ENCODE measurements at regions not wholly inside any gene's neighbourhood (a gene's known extent, or its start where the extent isn't known, plus 50 kb on each side); places are given as distances from the start of the nearest gene placed in this dataset.
A peak's percentile ranks its signal among the peaks of the same experiment; 100 is the strongest.
"Not testable (repeated sequence)": the region's sequence is repeated elsewhere in the genome, so short reads cannot be mapped to it uniquely, and the experiment has no call there.

- DNase-seq (ENCODE audit: low read depth), result no peak
Observed at GRCh38 chr12:87596134-87596533, 433.1 kb downstream of the C12orf50 start.

GRCh38 chr12:87585882-87586557, 443.2 kb downstream of the C12orf50 start:
- no peak for DNase-seq (ENCODE audit: low read depth)

- DNase-seq (ENCODE audit: low read depth), result not testable (repeated sequence)
Observed at GRCh38 chr12:87579091-87579490, 450.1 kb downstream of the C12orf50 start.

- no peak for DNase-seq (ENCODE audit: low read depth)
Observed at GRCh38 chr12:87575906-87576305, 453.3 kb downstream of the C12orf50 start.

- not testable (repeated sequence) for DNase-seq (ENCODE audit: low read depth)
Observed at GRCh38 chr12:87566918-87567317, 462.3 kb downstream of the C12orf50 start.

- DNase-seq (ENCODE audit: low read depth), result no peak
Observed at GRCh38 chr12:87556985-87557384, 472.2 kb downstream of the C12orf50 start.

- DNase-seq (ENCODE audit: low read depth), result not testable (repeated sequence)
Observed at GRCh38 chr12:87531213-87531612, 498.0 kb downstream of the C12orf50 start.

- DNase-seq (ENCODE audit: low read depth), result peak; percentile 72
Observed at GRCh38 chr12:87529413-87529812, 499.8 kb downstream of the C12orf50 start.

GRCh38 chr12:87520968-87521367, 508.2 kb downstream of the C12orf50 start:
- DNase-seq (ENCODE audit: low read depth), result no peak

- DNase-seq (ENCODE audit: low read depth), result no peak
Observed at GRCh38 chr12:87518481-87518880, 510.7 kb downstream of the C12orf50 start.

- DNase-seq (ENCODE audit: low read depth), result no peak
Observed at GRCh38 chr12:87518036-87518435, 511.2 kb downstream of the C12orf50 start.

- no peak for DNase-seq (ENCODE audit: low read depth)
Observed at GRCh38 chr12:87513536-87514280, 515.5 kb downstream of the C12orf50 start.

- no peak for DNase-seq (ENCODE audit: low read depth)
Observed at GRCh38 chr12:87511371-87511770, 517.8 kb downstream of the C12orf50 start.

GRCh38 chr12:87509237-87509820, 519.9 kb downstream of the C12orf50 start:
- peak; percentile 56 for DNase-seq (ENCODE audit: low read depth)

- DNase-seq (ENCODE audit: low read depth), result no peak
Observed at GRCh38 chr12:87491598-87491997, 537.6 kb downstream of the C12orf50 start.

- DNase-seq (ENCODE audit: low read depth), result no peak
Observed at GRCh38 chr12:87491089-87491488, 538.1 kb downstream of the C12orf50 start.

GRCh38 chr12:87469295-87469694, 559.9 kb downstream of the C12orf50 start:
- peak; percentile 11 for DNase-seq (ENCODE audit: low read depth)

- no peak for DNase-seq (ENCODE audit: low read depth)
Observed at GRCh38 chr12:87467936-87468335, 561.3 kb downstream of the C12orf50 start.

- DNase-seq (ENCODE audit: low read depth), result no peak
Observed at GRCh38 chr12:87464565-87464964, 564.6 kb downstream of the C12orf50 start.

GRCh38 chr12:87444039-87444438, 585.2 kb downstream of the C12orf50 start:
- no peak for DNase-seq (ENCODE audit: low read depth)

- no peak for DNase-seq (ENCODE audit: low read depth)
Observed at GRCh38 chr12:87441511-87441910, 587.7 kb downstream of the C12orf50 start.

Data from myocyte (in vitro differentiated cells).